GM12872 (cell line): ENCODE measurements at regions not wholly inside any gene's neighbourhood (a gene's known extent, or its start where the extent isn't known, plus 50 kb on each side); places are given as distances from the start of the nearest gene placed in this dataset.

Experiments
- CTCF ChIP-seq: IDR thresholded peaks from 3 replicates; pipeline ENCODE4 v1.5.1; 2011; ENCODE audit warnings: low read depth, mild to moderate bottlenecking, low read length, moderate library complexity; ENCODE audit not compliant: insufficient read depth

- peak; percentile 37; the same call in 2 of the 3 replicates for TF ChIP-seq CTCF
Observed at GRCh38 chr16:32897782-32898181, 221.8 kb upstream of the TP53TG3 start.
